Sigmoid colon (tissue), 6 donors: ENCODE measurements at regions not wholly inside any gene's neighbourhood (a gene's known extent, or its start where the extent isn't known, plus 50 kb on each side); places are given as distances from the start of the nearest gene placed in this dataset.

Experiments used
- DNase-seq: peaks from one replicate; pipeline ENCODE4 v3.0.0-alpha.2; 2019
- H3K27ac ChIP-seq, 4 donors: fragments of 200-600 bp; sonication (generic); one replicate each; pipeline ENCODE4 v1.5.1; 2016 to 2019; ENCODE audit warnings: mild to moderate bottlenecking in 1 of 4
- H3K27me3 ChIP-seq, 3 donors: fragments of 200-600 bp; sonication (generic); one replicate each; pipeline ENCODE4 v1.5.1; 2019; ENCODE audit warnings: mild to moderate bottlenecking in 1 of 3
- H3K36me3 ChIP-seq, 4 donors: fragments of 200-600 bp; sonication (generic); one replicate each; pipeline ENCODE4 v1.5.1; 2016 to 2019
- H3K4me1 ChIP-seq, 4 donors: fragments of 200-600 bp; sonication (generic); one replicate each; pipeline ENCODE4 v1.5.1; 2017 to 2019
- H3K4me3 ChIP-seq, 4 donors: fragments of 200-600 bp; sonication (generic); one replicate each; pipeline ENCODE4 v1.5.1; 2017 to 2019; ENCODE audit warnings: mild to moderate bottlenecking in 2 of 4, moderate library complexity in 1 of 4
- H3K9me3 ChIP-seq, 4 donors: fragments of 200-600 bp in 3 of 4; sonication (generic) in 3 of 4; one replicate each; pipeline versions ENCODE4 v1.5.1 to v1.6.1; 2013 to 2019
- EP300 ChIP-seq, 4 donors: sonication (generic); formaldehyde crosslinking; IDR thresholded peaks; one replicate each; pipeline ENCODE4 v1.6.1; 2017; ENCODE audit warnings: antibody characterized with exemption in 4 of 4
- POLR2A ChIP-seq, 2 donors: fragments of 450-650 bp; IDR thresholded peaks; one replicate each; pipeline ENCODE4 v1.6.1; 2016; ENCODE audit warnings: antibody characterized with exemption in 2 of 2, mild to moderate bottlenecking in 2 of 2, moderate library complexity in 2 of 2
- POLR2AphosphoS5 ChIP-seq, 4 donors: sonication (generic); formaldehyde crosslinking; IDR thresholded peaks; one replicate each; pipeline ENCODE4 v1.6.1; 2017; ENCODE audit warnings: antibody characterized with exemption in 4 of 4
- WGBS, 2 donors: extraction: QIAGEN DNeasy Blood & Tissue Kit; methylation state at CpG; one replicate each; pipeline ENCODE4 v1.1.7; 2013; 5-methylcytosine and 5-hydroxymethylcytosine counted together
- intact Hi-C: fragments of 100-400 bp; cut with DNase I; formaldehyde crosslinking; loops from one replicate; pipeline ENCODE4 v1.15.1; 2023
- TF ChIP-seq, protein P1 (sequence below), 4 experiments: fragments of 450-650 bp in 3 of 4; fragments of 200-600 bp in 1 of 4; IDR thresholded peaks; one replicate each; pipeline ENCODE4 v1.5.1; 2016 to 2019; ENCODE audit warnings: antibody characterized with exemption in 4 of 4, mild to moderate bottlenecking in 3 of 4, moderate library complexity in 2 of 4
- donor health status: healthy with polysubstance abuse.
- donor health status: healthy.

DNA sequence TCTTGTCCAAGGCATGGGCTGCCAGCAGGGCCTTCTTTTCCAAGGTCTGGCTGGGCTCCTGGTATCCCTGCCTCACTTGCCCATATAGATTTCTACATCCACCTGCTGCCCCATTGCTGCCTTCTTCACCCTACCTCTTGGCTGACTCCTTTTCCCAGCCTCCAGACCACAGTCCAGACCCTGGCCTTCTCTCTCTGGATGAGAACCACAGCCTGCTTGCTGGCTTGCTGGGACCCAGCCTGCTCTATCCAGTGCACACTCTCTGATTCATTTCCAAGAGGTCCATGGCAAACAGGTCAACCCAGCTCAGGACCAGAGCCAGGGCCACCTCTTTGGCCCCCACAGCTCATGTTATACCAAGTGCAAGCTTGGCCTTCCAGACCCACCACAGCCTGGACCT is 169.4 kb upstream of the BDNF start:
- no peaks in the 10 kb centered on the region for H3K36me3 ChIP-seq
- intact Hi-C loops, result no loop called here
- H3K4me3 ChIP-seq, result no peak overlapping the region
- H3K9me3 ChIP-seq, result peaks cover 0 to 2% (median 0%) of the 10 kb centered on the region in 4 donors
- no peak overlapping the region for H3K27ac ChIP-seq
- DNase-seq, result no peak
- TF ChIP-seq, protein P1, sequence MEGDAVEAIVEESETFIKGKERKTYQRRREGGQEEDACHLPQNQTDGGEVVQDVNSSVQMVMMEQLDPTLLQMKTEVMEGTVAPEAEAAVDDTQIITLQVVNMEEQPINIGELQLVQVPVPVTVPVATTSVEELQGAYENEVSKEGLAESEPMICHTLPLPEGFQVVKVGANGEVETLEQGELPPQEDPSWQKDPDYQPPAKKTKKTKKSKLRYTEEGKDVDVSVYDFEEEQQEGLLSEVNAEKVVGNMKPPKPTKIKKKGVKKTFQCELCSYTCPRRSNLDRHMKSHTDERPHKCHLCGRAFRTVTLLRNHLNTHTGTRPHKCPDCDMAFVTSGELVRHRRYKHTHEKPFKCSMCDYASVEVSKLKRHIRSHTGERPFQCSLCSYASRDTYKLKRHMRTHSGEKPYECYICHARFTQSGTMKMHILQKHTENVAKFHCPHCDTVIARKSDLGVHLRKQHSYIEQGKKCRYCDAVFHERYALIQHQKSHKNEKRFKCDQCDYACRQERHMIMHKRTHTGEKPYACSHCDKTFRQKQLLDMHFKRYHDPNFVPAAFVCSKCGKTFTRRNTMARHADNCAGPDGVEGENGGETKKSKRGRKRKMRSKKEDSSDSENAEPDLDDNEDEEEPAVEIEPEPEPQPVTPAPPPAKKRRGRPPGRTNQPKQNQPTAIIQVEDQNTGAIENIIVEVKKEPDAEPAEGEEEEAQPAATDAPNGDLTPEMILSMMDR (IDR thresholded peaks at IDR 0.05), result no peak
- no peak for TF ChIP-seq EP300 (IDR thresholded peaks at IDR 0.05)
- TF ChIP-seq POLR2A (IDR thresholded peaks at IDR 0.05), result no peak
- TF ChIP-seq POLR2AphosphoS5 (IDR thresholded peaks at IDR 0.05), result no peak
- no peaks in the 10 kb centered on the region for H3K4me1 ChIP-seq
- no peaks in the 10 kb centered on the region for H3K27me3 ChIP-seq

DNA sequence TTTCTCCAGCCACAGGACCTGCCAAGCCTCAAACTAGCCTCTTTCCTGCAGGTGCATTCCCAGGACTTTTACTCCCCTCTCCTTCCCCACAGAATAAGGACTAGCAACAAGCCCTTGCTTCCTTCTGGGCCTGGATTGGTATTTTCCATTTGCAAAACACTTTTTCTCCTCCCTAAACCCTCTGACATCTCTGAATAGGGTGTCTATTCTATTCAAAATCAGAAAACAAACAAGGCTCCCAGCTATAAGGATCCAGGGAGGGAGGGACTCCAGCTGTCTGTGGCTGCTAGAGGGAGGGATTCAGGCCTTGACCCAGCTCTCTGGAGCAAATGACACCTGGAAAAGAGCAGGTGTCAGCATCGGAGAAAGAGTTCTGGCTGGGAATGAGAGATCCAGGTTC is 168.5 kb upstream of the BDNF start:
- TF ChIP-seq EP300 (IDR thresholded peaks at IDR 0.05) (no peak), POLR2A (IDR thresholded peaks at IDR 0.05) (no peak), POLR2AphosphoS5 (IDR thresholded peaks at IDR 0.05) (no peak)
- TF ChIP-seq, protein P1 (IDR thresholded peaks at IDR 0.05), result no peak
- peaks cover 0 to 2% (median 0%) of the 10 kb centered on the region in 4 donors for H3K9me3 ChIP-seq
- H3K27ac ChIP-seq, result no peak overlapping the region
- H3K27me3 ChIP-seq, result no peaks in the 10 kb centered on the region
- intact Hi-C loops, result no loop called here
- no peak for DNase-seq
- no peak overlapping the region for H3K4me3 ChIP-seq
- H3K36me3 ChIP-seq, result no peaks in the 10 kb centered on the region
- H3K4me1 ChIP-seq, result no peaks in the 10 kb centered on the region
- WGBS, 2 donors, result 21 to 67% methylated on average over 1 of the region's 1 CpG

DNA sequence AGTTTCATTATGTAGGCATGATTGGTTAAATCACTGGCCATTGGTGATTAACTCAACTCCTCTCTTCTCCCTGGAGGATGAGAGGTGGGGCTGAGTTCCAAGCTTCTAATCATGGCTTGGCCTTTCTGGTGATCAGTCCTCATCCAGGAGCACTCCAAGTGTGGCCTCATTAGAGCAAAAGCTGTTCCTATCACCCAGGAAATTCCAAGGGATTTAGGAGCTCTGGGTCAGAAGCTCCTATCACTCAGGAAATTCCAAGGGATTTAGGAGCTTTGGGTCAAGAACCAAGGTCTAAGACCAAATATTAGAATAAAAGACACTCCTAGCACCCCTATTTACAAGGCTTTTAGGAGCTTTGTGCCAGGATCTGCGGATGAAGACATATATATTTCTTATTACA is 168.0 kb upstream of the BDNF start:
- TF ChIP-seq, protein P1 (IDR thresholded peaks at IDR 0.05), result no peak
- TF ChIP-seq POLR2AphosphoS5 (IDR thresholded peaks at IDR 0.05), result no peak
- TF ChIP-seq EP300 (IDR thresholded peaks at IDR 0.05), result no peak
- no peak for TF ChIP-seq POLR2A (IDR thresholded peaks at IDR 0.05)
- no peak for DNase-seq
- Histone ChIP-seq H3K9me3 (peaks cover 0 to 2% (median 0%) of the 10 kb centered on the region in 4 donors), H3K4me1 (no peaks in the 10 kb centered on the region), H3K4me3 (no peak overlapping the region), H3K27me3 (no peaks in the 10 kb centered on the region), H3K27ac (no peak overlapping the region), H3K36me3 (no peaks in the 10 kb centered on the region)
- 80 to 90% methylated on average over 1 of the region's 1 CpG for WGBS, 2 donors
- intact Hi-C loops, result no loop called here

DNA sequence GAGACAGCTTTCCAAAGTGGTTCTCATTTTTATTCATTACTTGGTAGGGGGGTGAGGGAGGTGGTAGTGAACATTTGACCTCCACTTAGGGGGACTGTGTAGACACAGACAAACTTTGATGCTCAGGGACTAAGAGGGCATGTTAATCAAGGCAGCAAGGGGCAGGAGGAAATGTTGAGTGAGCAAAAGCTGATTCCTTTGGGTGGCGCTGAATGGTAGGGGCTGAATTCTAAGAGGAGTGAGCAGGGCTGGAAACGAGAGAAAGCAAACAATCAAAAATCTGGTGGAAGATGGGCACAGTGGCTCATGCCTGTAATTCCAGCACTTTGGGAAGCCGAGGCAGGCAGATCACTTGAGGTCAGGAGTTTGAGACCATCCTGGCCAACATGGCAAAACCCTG is 164.8 kb upstream of the BDNF start:
- Histone ChIP-seq H3K9me3 (no peaks in the 10 kb centered on the region), H3K36me3 (no peaks in the 10 kb centered on the region), H3K4me3 (no peak overlapping the region), H3K27me3 (no peaks in the 10 kb centered on the region), H3K27ac (no peak overlapping the region), H3K4me1 (no peaks in the 10 kb centered on the region)
- no peak for DNase-seq
- intact Hi-C loops, result no loop called here
- no peak for TF ChIP-seq POLR2AphosphoS5 (IDR thresholded peaks at IDR 0.05)
- no peak for TF ChIP-seq POLR2A (IDR thresholded peaks at IDR 0.05)
- TF ChIP-seq EP300 (IDR thresholded peaks at IDR 0.05), result no peak
- TF ChIP-seq, protein P1 (IDR thresholded peaks at IDR 0.05), result no peak
- WGBS, 2 donors, result 84% methylated on average over 3 of the region's 3 CpGs

DNA sequence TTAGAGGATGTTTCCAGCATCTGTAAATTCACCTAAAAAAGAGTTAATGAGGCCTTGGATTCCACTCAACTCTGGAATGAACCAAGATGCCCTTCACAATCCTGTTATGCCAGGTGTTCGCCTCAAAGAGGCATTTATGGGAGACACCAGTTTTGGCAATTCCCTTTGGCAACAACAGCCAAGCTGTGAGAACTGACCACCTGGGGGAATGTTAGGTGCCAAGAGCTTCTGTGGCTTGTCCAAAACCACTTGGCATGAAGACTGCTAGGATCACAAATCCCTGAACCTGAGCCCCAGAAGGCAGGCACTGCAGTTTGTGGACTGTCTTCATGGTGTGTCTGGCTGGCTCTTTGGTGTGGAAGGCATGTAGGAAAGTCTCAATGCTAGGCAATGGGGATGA is 164.4 kb upstream of the BDNF start:
- Histone ChIP-seq H3K27ac (no peak overlapping the region), H3K4me1 (no peaks in the 10 kb centered on the region), H3K4me3 (no peak overlapping the region), H3K9me3 (no peaks in the 10 kb centered on the region), H3K36me3 (no peaks in the 10 kb centered on the region), H3K27me3 (no peaks in the 10 kb centered on the region)
- no peak for TF ChIP-seq EP300 (IDR thresholded peaks at IDR 0.05)
- TF ChIP-seq POLR2AphosphoS5 (IDR thresholded peaks at IDR 0.05), result no peak
- no peak for TF ChIP-seq POLR2A (IDR thresholded peaks at IDR 0.05)
- TF ChIP-seq, protein P1 (IDR thresholded peaks at IDR 0.05), result no peak
- intact Hi-C loops, result no loop called here
- WGBS, 2 donors, result 65 to 84% methylated on average over 1 of the region's 1 CpG
- no peak for DNase-seq
